ENCODE measurements at regions not wholly inside any gene's neighbourhood (a gene's known extent, or its start where the extent isn't known, plus 50 kb on each side); places are given as distances from the start of the nearest gene placed in this dataset.

DNA sequence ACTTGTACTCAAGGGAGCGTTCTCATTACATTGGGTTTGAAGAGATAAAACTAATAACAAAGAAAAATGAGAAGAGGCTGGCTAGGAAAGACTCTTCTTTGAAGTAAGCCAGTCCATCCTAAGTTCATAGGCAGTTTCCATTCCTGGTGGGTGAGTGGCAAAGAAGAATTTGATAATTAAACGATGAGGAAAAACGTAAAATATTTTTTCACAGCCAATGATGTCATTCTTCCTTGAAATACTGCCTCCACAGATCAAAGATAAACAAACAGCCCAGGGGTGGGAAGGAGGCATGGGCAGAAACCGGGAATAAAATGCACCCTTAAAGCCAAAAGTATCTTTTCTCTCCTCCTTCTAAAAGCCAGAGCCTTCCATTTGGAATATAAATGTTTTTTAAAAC, 346.6 kb downstream of the PMP22 start:
- TF ChIP-seq, protein P1, sequence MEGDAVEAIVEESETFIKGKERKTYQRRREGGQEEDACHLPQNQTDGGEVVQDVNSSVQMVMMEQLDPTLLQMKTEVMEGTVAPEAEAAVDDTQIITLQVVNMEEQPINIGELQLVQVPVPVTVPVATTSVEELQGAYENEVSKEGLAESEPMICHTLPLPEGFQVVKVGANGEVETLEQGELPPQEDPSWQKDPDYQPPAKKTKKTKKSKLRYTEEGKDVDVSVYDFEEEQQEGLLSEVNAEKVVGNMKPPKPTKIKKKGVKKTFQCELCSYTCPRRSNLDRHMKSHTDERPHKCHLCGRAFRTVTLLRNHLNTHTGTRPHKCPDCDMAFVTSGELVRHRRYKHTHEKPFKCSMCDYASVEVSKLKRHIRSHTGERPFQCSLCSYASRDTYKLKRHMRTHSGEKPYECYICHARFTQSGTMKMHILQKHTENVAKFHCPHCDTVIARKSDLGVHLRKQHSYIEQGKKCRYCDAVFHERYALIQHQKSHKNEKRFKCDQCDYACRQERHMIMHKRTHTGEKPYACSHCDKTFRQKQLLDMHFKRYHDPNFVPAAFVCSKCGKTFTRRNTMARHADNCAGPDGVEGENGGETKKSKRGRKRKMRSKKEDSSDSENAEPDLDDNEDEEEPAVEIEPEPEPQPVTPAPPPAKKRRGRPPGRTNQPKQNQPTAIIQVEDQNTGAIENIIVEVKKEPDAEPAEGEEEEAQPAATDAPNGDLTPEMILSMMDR (IDR thresholded peaks at IDR 0.05; ENCODE audit: low read depth, low read length) = no peak
- Histone ChIP-seq H3K27ac (no peak overlapping the region), H3K36me3 (no peaks in the 10 kb centered on the region), H3K4me3 (no peak overlapping the region), H3K27me3 (no peaks in the 10 kb centered on the region), H3K4me1 (ENCODE audit: low read depth) (no peaks in the 10 kb centered on the region), H3K9me3 (ENCODE audit: low read depth) (no peaks in the 10 kb centered on the region)
- peak in 1 of 2 donors; percentile 39 for DNase-seq (ENCODE audit: low read depth in 1 of 2, low spot score in 1 of 2)

DNA sequence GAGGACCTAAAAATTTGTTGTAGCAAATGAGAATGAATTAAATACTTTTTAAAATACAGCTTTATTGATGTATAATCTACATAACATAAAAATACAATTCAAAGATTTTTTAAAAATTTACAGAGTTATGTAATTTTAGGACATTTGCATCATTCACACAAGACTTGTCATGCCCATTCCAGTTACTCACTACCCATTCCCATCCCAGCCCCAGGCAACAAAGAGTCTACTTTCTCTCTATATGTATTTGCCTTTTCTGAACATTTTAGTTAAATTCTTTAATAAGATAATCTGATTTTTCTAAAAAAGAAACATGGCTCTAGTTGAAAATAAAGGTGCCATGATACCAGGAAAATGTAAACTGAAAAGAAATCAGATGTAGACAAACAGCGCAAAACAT, 354.2 kb downstream of the PMP22 start:
- H3K36me3 ChIP-seq = no peaks in the 10 kb centered on the region

DNA sequence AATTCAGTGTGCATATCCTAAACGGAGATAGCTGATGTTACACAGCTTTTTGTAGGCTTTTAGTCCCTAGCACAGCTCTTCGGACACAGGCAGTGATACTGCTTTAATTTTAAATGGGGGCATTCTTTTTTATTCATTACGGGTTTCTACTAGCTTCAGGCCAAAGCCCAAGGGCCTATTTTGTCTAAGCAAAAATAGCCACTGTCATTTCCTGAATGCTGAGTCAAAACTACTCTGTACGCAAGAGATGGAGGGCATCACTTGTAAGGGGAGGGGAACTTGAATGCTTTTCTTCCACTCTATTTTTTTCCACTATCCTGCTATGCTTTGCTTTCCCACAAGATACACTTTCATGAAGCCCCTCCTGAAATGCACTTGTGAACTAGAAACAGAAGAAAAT, 360.7 kb downstream of the PMP22 start:
- no peaks in the 10 kb centered on the region for H3K36me3 ChIP-seq
- H3K27ac ChIP-seq = no peak overlapping the region
- H3K4me1 ChIP-seq (ENCODE audit: low read depth) = no peaks in the 10 kb centered on the region
- TF ChIP-seq, protein P1 (IDR thresholded peaks at IDR 0.05; ENCODE audit: low read depth, low read length) = no peak
- H3K4me3 ChIP-seq = no peak overlapping the region
- no peaks in the 10 kb centered on the region for H3K9me3 ChIP-seq (ENCODE audit: low read depth)
- H3K27me3 ChIP-seq = no peaks in the 10 kb centered on the region
- peak in 1 of 2 donors; percentile 11 for DNase-seq (ENCODE audit: low read depth in 1 of 2, low spot score in 1 of 2)

More for the DNA sequence above, 354.2 kb downstream of the PMP22 start:
- H3K4me3 ChIP-seq = no peak overlapping the region
- H3K9me3 ChIP-seq (ENCODE audit: low read depth) = no peaks in the 10 kb centered on the region
- H3K4me1 ChIP-seq (ENCODE audit: low read depth) = no peaks in the 10 kb centered on the region
- DNase-seq (ENCODE audit: low read depth in 1 of 2, low spot score in 1 of 2) = no peak
- H3K27me3 ChIP-seq = no peaks in the 10 kb centered on the region
- no peak overlapping the region for H3K27ac ChIP-seq
- TF ChIP-seq, protein P1 (IDR thresholded peaks at IDR 0.05; ENCODE audit: low read depth, low read length) = no peak

DNA sequence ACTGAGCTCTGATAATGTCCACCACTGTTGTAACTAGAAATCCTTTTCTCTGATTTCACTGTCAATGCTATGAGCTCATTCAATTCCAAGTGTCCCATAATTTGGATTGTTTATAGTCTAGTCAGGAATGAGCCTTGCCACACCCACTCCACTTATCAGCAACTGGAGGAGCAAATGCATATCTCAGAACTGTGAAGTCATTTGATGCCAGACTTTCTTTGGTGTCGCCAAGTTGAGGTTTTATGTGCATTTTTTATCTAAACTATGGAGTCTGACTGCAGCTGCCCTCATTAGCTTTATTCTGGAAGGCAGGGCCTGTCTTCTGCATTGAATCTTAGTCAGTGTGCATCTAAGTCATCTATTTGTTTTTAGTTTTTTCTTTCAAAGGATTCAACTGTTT, 361.3 kb downstream of the PMP22 start:
- no peak overlapping the region for H3K4me3 ChIP-seq
- no peak overlapping the region for H3K27ac ChIP-seq
- no peaks in the 10 kb centered on the region for H3K9me3 ChIP-seq (ENCODE audit: low read depth)
- H3K36me3 ChIP-seq = no peaks in the 10 kb centered on the region
- no peaks in the 10 kb centered on the region for H3K27me3 ChIP-seq
- no peaks in the 10 kb centered on the region for H3K4me1 ChIP-seq (ENCODE audit: low read depth)
- DNase-seq (ENCODE audit: low read depth in 1 of 2, low spot score in 1 of 2) = no peak
- TF ChIP-seq, protein P1 (IDR thresholded peaks at IDR 0.05; ENCODE audit: low read depth, low read length) = no peak

DNA sequence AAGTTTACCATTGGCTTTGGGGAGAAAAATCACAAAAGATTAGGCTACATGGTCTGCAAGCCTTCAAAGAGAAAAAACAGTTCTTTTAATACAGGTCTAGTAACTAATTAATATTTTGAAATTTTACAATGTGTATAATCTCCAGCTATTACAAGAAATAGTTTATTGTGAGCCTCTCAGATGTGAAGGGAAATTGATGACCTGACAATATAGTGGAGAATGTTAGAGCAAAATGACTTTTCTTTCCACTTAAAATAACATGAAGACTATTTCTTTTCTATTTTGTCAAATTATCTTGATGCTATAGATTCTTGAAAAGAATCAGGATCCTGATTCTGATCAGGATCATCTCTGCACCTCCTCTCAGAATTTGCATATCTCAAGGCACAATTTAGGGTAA, 362.3 kb downstream of the PMP22 start:
- no peaks in the 10 kb centered on the region for H3K36me3 ChIP-seq
- no peak overlapping the region for H3K4me3 ChIP-seq
- DNase-seq (ENCODE audit: low read depth in 1 of 2, low spot score in 1 of 2) = no peak
- H3K27ac ChIP-seq = no peak overlapping the region
- no peaks in the 10 kb centered on the region for H3K27me3 ChIP-seq
- no peaks in the 10 kb centered on the region for H3K9me3 ChIP-seq (ENCODE audit: low read depth)
- no peaks in the 10 kb centered on the region for H3K4me1 ChIP-seq (ENCODE audit: low read depth)
- TF ChIP-seq, protein P1 (IDR thresholded peaks at IDR 0.05; ENCODE audit: low read depth, low read length) = no peak

DNA sequence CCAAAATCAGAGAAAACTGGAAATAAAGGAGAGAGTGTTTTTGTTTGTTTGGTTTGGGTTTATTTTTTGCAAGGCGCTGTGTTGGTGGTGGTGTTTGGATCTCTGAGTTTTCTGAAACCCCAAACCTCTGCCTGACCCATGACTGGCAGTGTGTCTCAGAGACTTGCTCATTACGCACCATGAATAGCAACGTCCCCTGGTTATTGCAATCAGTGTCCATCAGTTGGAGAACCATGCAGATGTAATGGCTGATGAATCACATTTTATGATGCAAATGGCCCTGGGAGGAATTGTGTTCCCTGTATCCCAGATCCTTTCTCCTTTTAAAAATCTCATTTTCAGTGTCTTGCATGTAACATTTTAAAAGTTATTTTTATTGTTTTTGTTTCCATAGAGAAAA, 362.8 kb downstream of the PMP22 start:
- Histone ChIP-seq H3K9me3 (ENCODE audit: low read depth) (no peaks in the 10 kb centered on the region), H3K4me3 (no peak overlapping the region), H3K36me3 (no peaks in the 10 kb centered on the region), H3K4me1 (ENCODE audit: low read depth) (no peaks in the 10 kb centered on the region), H3K27ac (no peak overlapping the region), H3K27me3 (no peaks in the 10 kb centered on the region)
- TF ChIP-seq, protein P1 (IDR thresholded peaks at IDR 0.05; ENCODE audit: low read depth, low read length) = no peak
- no peak for DNase-seq (ENCODE audit: low read depth in 1 of 2, low spot score in 1 of 2)

Data from cardiac muscle cell (in vitro differentiated cells and primary cell).